ENCODE measurements at regions not wholly inside any gene's neighbourhood (a gene's known extent, or its start where the extent isn't known, plus 50 kb on each side); places are given as distances from the start of the nearest gene placed in this dataset.
"Not testable (repeated sequence)": the region's sequence is repeated elsewhere in the genome, so short reads cannot be mapped to it uniquely, and the experiment has no call there.

DNA sequence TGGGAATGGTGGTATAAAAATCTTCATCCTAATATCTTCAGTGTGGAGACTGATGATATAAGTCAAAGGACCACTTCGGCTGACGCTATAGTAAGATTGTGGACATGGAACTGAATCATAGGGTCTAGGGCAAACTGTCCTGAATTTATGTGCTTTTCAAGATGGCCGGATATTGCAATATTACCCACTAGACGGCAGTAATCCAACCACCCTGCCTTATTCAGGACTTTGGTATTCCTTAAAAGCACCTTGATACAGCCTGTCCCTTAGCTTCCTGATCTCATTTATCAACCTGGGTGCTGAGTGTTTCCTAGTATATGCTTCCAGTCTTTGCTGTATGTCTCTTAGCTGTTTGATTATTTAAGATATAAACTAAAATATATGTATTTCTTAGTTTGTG is 71.2 kb upstream of the COX7C start:
- TF ChIP-seq, protein P1, sequence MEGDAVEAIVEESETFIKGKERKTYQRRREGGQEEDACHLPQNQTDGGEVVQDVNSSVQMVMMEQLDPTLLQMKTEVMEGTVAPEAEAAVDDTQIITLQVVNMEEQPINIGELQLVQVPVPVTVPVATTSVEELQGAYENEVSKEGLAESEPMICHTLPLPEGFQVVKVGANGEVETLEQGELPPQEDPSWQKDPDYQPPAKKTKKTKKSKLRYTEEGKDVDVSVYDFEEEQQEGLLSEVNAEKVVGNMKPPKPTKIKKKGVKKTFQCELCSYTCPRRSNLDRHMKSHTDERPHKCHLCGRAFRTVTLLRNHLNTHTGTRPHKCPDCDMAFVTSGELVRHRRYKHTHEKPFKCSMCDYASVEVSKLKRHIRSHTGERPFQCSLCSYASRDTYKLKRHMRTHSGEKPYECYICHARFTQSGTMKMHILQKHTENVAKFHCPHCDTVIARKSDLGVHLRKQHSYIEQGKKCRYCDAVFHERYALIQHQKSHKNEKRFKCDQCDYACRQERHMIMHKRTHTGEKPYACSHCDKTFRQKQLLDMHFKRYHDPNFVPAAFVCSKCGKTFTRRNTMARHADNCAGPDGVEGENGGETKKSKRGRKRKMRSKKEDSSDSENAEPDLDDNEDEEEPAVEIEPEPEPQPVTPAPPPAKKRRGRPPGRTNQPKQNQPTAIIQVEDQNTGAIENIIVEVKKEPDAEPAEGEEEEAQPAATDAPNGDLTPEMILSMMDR (IDR thresholded peaks at IDR 0.05; ENCODE audit: low read depth, low read length, missing control alignments) = no peak
- no peak for DNase-seq (ENCODE audit: low read depth)

DNA sequence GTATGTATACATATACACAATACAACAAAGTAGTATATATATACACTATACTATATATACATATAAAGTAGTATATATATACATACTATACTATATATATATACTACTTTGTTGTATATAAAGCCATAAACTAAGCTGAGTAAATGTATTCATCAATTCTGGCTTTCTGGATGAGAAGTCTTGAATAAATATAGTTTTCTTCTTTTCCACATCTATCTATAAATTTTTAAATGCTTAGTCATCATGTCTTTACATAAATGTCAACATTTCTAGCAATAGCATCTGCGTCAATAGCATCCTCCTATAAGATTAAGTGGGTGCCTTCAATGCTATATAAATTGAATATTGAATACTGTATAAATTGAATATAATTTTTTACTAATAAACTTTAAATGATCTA is 63.1 kb upstream of the COX7C start:
- H3K4me3 ChIP-seq (ENCODE audit: low read depth, low read length) = no peak overlapping the region
- in situ Hi-C loops (cut with HindIII; ENCODE audit: low sequenced_read_pairs) = no loop called here
- DNase-seq (ENCODE audit: low read depth) = no peak
- TF ChIP-seq, protein P1 (IDR thresholded peaks at IDR 0.05; ENCODE audit: low read depth, low read length, missing control alignments) = no peak

More for the DNA sequence above, 71.2 kb upstream of the COX7C start:
- no peak overlapping the region for H3K4me3 ChIP-seq (ENCODE audit: low read depth, low read length)
- in situ Hi-C loops (cut with HindIII; ENCODE audit: low sequenced_read_pairs) = no loop called here

GRCh38 chr5:86557920-86558319 is 59.8 kb upstream of the COX7C start:
- in situ Hi-C loops (cut with HindIII; ENCODE audit: low sequenced_read_pairs) = no loop called here
- no peak overlapping the region for H3K4me3 ChIP-seq (ENCODE audit: low read depth, low read length)
- DNase-seq (ENCODE audit: low read depth) = no peak
- TF ChIP-seq, protein P1 (IDR thresholded peaks at IDR 0.05; ENCODE audit: low read depth, low read length, missing control alignments) = no peak

DNA sequence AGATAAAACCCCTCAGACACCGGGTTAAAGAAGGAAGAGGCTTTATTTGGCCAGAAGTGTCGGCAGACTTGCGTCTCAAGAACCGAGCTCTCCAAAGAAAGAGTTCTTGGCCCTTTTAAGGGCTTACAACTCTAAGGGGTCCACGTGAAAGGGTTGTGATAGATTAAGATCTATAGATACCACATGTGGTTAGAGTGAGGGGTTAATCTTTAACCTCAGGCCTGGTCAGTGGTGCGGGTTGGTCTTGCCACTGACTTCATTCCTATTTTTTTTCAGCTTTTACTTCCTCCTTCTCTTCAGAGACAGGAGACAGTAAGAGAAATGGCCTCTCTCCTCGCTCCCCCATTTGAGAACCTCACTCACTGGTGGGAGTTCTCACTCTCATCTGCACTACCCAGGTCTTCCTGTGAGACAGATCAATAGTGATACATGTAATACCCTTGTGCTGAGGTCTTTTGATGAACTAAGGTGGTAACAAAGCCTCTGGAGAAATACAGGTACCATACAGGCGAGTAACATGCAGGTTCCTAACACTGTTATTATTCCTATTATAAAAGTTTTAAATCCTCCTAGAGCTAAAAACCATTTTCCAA is 52.4 kb upstream of the COX7C start:
- in situ Hi-C loops (cut with HindIII; ENCODE audit: low sequenced_read_pairs) = no loop called here
- H3K4me3 ChIP-seq (ENCODE audit: low read depth, low read length) = no peak overlapping the region
- DNase-seq (ENCODE audit: low read depth) = no peak
- TF ChIP-seq, protein P1 (IDR thresholded peaks at IDR 0.05; ENCODE audit: low read depth, low read length, missing control alignments) = no peak

GRCh38 chr5:86566030-86566429 is 51.7 kb upstream of the COX7C start:
- in situ Hi-C loops (cut with HindIII; ENCODE audit: low sequenced_read_pairs); H3K4me3 ChIP-seq (ENCODE audit: low read depth, low read length); DNase-seq (ENCODE audit: low read depth): not testable (repeated sequence)
